Neural cell (in vitro differentiated cells): ENCODE measurements at regions not wholly inside any gene's neighbourhood (a gene's known extent, or its start where the extent isn't known, plus 50 kb on each side); places are given as distances from the start of the nearest gene placed in this dataset.

ENCODE experiments used
- CTCF ChIP-seq: fragments of 450-650 bp; IDR thresholded peaks from 2 replicates; pipeline ENCODE4 v1.5.1; 2014; ENCODE audit warnings: antibody characterized with exemption, mild to moderate bottlenecking, moderate library complexity; ENCODE audit not compliant: poor library complexity, severe bottlenecking
- EP300 ChIP-seq: fragments of 450-650 bp; conservative IDR thresholded peaks from 2 replicates; pipeline ENCODE4 v1.6.1; 2014; ENCODE audit warnings: antibody characterized with exemption, mild to moderate bottlenecking, moderate library complexity; ENCODE audit not compliant: poor library complexity, severe bottlenecking
- EZH2 ChIP-seq: fragments of 200-600, 300-800 bp; shearing (Covaris generic), sonication (generic); IDR thresholded peaks from 2 replicates; pipeline ENCODE4 v1.6.1; 2014; ENCODE audit warnings: antibody characterized with exemption, low read length, borderline replicate concordance, mild to moderate bottlenecking; ENCODE audit not compliant: insufficient read depth, poor library complexity, severe bottlenecking
- MXI1 ChIP-seq: fragments of 450-650 bp; conservative IDR thresholded peaks from 2 replicates; pipeline ENCODE4 v1.6.1; 2014; ENCODE audit warnings: antibody characterized with exemption, mild to moderate bottlenecking; ENCODE audit not compliant: poor library complexity, severe bottlenecking
- POLR2AphosphoS5 ChIP-seq: IDR thresholded peaks from 2 replicates; pipeline ENCODE4 v1.6.1; 2012
- RAD21 ChIP-seq: fragments of 450-650 bp; conservative IDR thresholded peaks from 2 replicates; pipeline ENCODE4 v1.6.1; 2014; ENCODE audit warnings: antibody characterized with exemption, mild to moderate bottlenecking, moderate library complexity
- REST ChIP-seq: IDR thresholded peaks from 2 replicates; pipeline ENCODE4 v1.6.1; 2012; ENCODE audit warnings: borderline replicate concordance
- TAF1 ChIP-seq: IDR thresholded peaks from 2 replicates; pipeline ENCODE4 v1.6.1; 2012; ENCODE audit warnings: low read depth

- TF ChIP-seq EZH2 = no peak
- TF ChIP-seq CTCF = no peak
- TF ChIP-seq POLR2AphosphoS5 = no peak
- no peak for TF ChIP-seq EP300
- TF ChIP-seq RAD21 = no peak
- no peak for TF ChIP-seq TAF1
- TF ChIP-seq MXI1 = no peak
- no peak for TF ChIP-seq REST
Observed at GRCh38 chr5:4036861-4037260, 441.2 kb downstream of the IRX1 start.
